ENCODE measurements at regions not wholly inside any gene's neighbourhood (a gene's known extent, or its start where the extent isn't known, plus 50 kb on each side); places are given as distances from the start of the nearest gene placed in this dataset.

DNA sequence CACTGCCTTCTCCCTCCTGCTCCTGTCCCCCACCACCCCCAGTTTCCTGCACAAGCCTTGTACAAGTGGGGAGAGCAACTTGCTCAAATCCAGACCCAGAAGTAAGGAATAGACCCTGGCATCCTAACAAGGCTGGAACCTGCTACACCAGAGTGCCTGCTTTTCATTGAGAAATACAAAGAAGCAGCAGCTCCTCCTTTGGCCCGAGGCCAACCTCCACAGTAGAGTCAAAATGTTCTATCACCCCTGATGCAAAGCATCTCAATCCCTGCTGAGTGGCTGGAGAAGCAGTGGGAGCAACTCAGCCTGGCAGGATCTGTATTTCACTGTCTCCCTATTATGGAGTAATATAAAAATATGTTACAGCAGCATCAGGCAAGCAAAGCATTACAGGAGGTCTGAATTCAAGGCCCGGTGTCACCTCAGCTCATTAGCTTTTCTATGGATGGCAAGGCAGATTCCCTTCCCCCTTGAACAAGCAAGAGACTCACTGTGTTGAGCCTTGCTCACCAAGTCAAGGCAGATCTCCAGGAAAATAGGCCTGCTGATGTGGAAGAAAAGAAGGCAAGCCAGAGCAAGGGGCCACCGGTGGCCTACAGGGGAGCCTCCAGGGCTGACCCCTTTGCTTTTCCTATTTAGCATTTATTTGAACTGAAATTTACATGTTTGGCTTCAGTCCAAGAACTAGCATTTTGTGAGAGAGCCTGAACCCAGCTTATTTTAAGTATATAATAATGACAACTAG, 186.3 kb upstream of the EGLN3 start:
- TF ChIP-seq CTCF (IDR thresholded peaks at IDR 0.05), result no peak
- no peak overlapping the region for H3K27ac Mint-ChIP-seq (ENCODE audit: unreplicated experiment)
- H3K4me3 Mint-ChIP-seq (ENCODE audit: unreplicated experiment), result no peak overlapping the region
- no peak for DNase-seq (ENCODE audit: extremely low spot score, unreplicated experiment)
- peaks cover under 1% of the 10 kb centered on the region for H3K36me3 Mint-ChIP-seq (ENCODE audit: unreplicated experiment)
- peaks cover 6% of the 10 kb centered on the region for H3K9me3 Mint-ChIP-seq (ENCODE audit: unreplicated experiment)
- peaks cover 11% of the 10 kb centered on the region for H3K27me3 Mint-ChIP-seq (ENCODE audit: unreplicated experiment)
- H3K4me1 Mint-ChIP-seq (ENCODE audit: unreplicated experiment), result peaks cover 18% of the 10 kb centered on the region

DNA sequence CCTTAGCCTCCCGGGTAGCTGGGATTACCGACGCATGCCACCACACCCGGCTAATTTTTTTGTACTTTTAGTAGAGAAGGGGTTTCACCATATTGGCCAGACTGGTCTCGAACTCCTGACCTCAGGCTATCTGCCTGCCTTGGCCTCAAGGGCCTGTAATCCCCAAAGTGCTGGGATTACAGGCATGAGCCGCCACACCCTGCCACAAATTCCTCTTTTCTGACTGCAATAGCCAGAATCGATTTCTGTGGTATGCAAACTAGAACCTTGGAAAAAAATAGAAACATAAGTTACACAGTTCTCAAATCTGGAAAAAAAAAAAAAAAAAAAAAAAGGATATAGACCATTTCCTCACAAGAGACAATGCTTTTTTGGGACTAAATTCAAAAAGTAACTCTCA, 184.6 kb upstream of the EGLN3 start:
- H3K36me3 Mint-ChIP-seq (ENCODE audit: unreplicated experiment), result no peaks in the 10 kb centered on the region
- H3K27me3 Mint-ChIP-seq (ENCODE audit: unreplicated experiment), result peaks cover 18% of the 10 kb centered on the region
- H3K27ac Mint-ChIP-seq (ENCODE audit: unreplicated experiment), result no peak overlapping the region
- H3K4me1 Mint-ChIP-seq (ENCODE audit: unreplicated experiment), result peaks cover 21% of the 10 kb centered on the region
- no peak for DNase-seq (ENCODE audit: extremely low spot score, unreplicated experiment)
- H3K9me3 Mint-ChIP-seq (ENCODE audit: unreplicated experiment), result no peaks in the 10 kb centered on the region
- TF ChIP-seq CTCF (IDR thresholded peaks at IDR 0.05), result no peak
- H3K4me3 Mint-ChIP-seq (ENCODE audit: unreplicated experiment), result no peak overlapping the region

GRCh38 chr14:34134484-34134883, 183.6 kb upstream of the EGLN3 start:
- no peak for TF ChIP-seq CTCF (IDR thresholded peaks at IDR 0.05)
- no peak for DNase-seq (ENCODE audit: extremely low spot score, unreplicated experiment)
- Mint-ChIP-seq H3K27ac (ENCODE audit: unreplicated experiment) (no peak overlapping the region), H3K36me3 (ENCODE audit: unreplicated experiment) (no peaks in the 10 kb centered on the region), H3K27me3 (ENCODE audit: unreplicated experiment) (peaks cover 18% of the 10 kb centered on the region), H3K4me1 (ENCODE audit: unreplicated experiment) (peaks cover 13% of the 10 kb centered on the region), H3K9me3 (ENCODE audit: unreplicated experiment) (no peaks in the 10 kb centered on the region), H3K4me3 (ENCODE audit: unreplicated experiment) (no peak overlapping the region)

GRCh38 chr14:34129927-34130552, 179.2 kb upstream of the EGLN3 start:
- Mint-ChIP-seq H3K27me3 (ENCODE audit: unreplicated experiment) (peaks cover 27% of the 10 kb centered on the region), H3K27ac (ENCODE audit: unreplicated experiment) (no peak overlapping the region), H3K36me3 (ENCODE audit: unreplicated experiment) (no peaks in the 10 kb centered on the region), H3K4me3 (ENCODE audit: unreplicated experiment) (no peak overlapping the region), H3K4me1 (ENCODE audit: unreplicated experiment) (peaks cover 3% of the 10 kb centered on the region), H3K9me3 (ENCODE audit: unreplicated experiment) (no peaks in the 10 kb centered on the region)
- no peak for TF ChIP-seq CTCF (IDR thresholded peaks at IDR 0.05)
- no peak for DNase-seq (ENCODE audit: extremely low spot score, unreplicated experiment)

- TF ChIP-seq CTCF (IDR thresholded peaks at IDR 0.05), result no peak
- Mint-ChIP-seq H3K27me3 (ENCODE audit: unreplicated experiment) (peaks cover 28% of the 10 kb centered on the region), H3K4me1 (ENCODE audit: unreplicated experiment) (peaks cover 3% of the 10 kb centered on the region), H3K9me3 (ENCODE audit: unreplicated experiment) (no peaks in the 10 kb centered on the region), H3K27ac (ENCODE audit: unreplicated experiment) (no peak overlapping the region), H3K36me3 (ENCODE audit: unreplicated experiment) (no peaks in the 10 kb centered on the region), H3K4me3 (ENCODE audit: unreplicated experiment) (no peak overlapping the region)
- DNase-seq (ENCODE audit: extremely low spot score, unreplicated experiment), result no peak
Measured at GRCh38 chr14:34128665-34129064, 177.8 kb upstream of the EGLN3 start.
